ENCODE measurements at regions not wholly inside any gene's neighbourhood (a gene's known extent, or its start where the extent isn't known, plus 50 kb on each side); places are given as distances from the start of the nearest gene placed in this dataset.

DNA sequence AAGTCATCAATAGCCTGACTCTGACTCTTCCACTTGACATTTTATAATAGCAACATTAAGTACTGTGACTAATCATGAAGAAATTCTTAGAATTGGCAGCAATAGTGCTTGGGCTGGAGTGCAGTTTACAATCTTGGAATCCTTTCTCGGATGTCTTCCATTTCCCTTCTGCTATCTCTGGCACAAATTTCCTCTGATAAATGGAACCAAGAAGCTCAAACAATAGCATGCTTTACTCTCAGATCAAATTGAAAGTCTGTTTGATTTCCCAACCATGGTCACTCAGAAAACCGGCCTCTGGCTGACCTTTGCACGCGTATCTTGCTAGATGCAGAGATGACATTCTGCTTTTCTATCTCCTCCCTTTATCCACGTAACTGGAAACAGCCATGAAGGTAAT lies 99.0 kb upstream of the SPANXC start:
- ChIA-PET POLR2A (ENCODE audit: partially characterized antibody) (no interaction called here), CTCF (ENCODE audit: partially characterized antibody) (no interaction called here)
- H2BK5ac ChIP-seq (ENCODE audit: low read depth, low read length): no peak overlapping the region
- H2BK12ac ChIP-seq (ENCODE audit: low read depth, low read length): no peak overlapping the region
- TF ChIP-seq NRF1 (IDR thresholded peaks at IDR 0.05; ENCODE audit: low read depth, low read length): no peak
- TF ChIP-seq RNF2 (IDR thresholded peaks at IDR 0.05; ENCODE audit: borderline replicate concordance, low read depth, low read length, missing control alignments, poor library complexity, severe bottlenecking): no peak
- no peak for TF ChIP-seq EGR1 (IDR thresholded peaks at IDR 0.05; ENCODE audit: borderline replicate concordance, low read depth, low read length)
- no peak for TF ChIP-seq MAFK (IDR thresholded peaks at IDR 0.05; ENCODE audit: low read depth, low read length)
- no peak for TF ChIP-seq JUND (IDR thresholded peaks at IDR 0.05; ENCODE audit: low read length)
- TF ChIP-seq RXRA (IDR thresholded peaks at IDR 0.05; ENCODE audit: insufficient read depth, low read depth, low read length): no peak
- no peak for TF ChIP-seq ZNF274 (IDR thresholded peaks at IDR 0.05; ENCODE audit: borderline replicate concordance, extremely low read depth, low read length)
- no peak for TF ChIP-seq JUN (IDR thresholded peaks at IDR 0.05; ENCODE audit: low read depth, low read length)
- TF ChIP-seq SP2 (IDR thresholded peaks at IDR 0.05; ENCODE audit: low read length): no peak
- TF ChIP-seq SIRT6 (IDR thresholded peaks at IDR 0.05; ENCODE audit: low read length): no peak
- TF ChIP-seq EZH2 (IDR thresholded peaks at IDR 0.05; ENCODE audit: low read depth, low read length, severe bottlenecking): no peak
- TF ChIP-seq KDM1A (IDR thresholded peaks at IDR 0.05; ENCODE audit: borderline replicate concordance, low read length): no peak
- H3K23ac ChIP-seq (ENCODE audit: insufficient read length): no peak overlapping the region
- H3K79me1 ChIP-seq (ENCODE audit: low read depth, low read length): no peaks in the 10 kb centered on the region
- FAIRE-seq: no peak
- H3K14ac ChIP-seq (ENCODE audit: insufficient read length): no peak overlapping the region
- no peaks in the 10 kb centered on the region for H3K36me3 ChIP-seq (ENCODE audit: control insufficient read depth in 2 of 4, insufficient read depth in 4 of 4, low read length in 3 of 4)
- WGBS, 2 experiments (ENCODE audit: extremely low coverage in 1 of 2, insufficient coverage in 1 of 2, insufficient read length in 1 of 2, insufficient replicate concordance in 2 of 2, low coverage in 1 of 2, low lambda C conversion rate in 2 of 2, missing lambda C conversion rate in 1 of 2): 92% methylated on average over 5 of the region's 5 CpGs; no CpG with 5 or more reads in 1 of the 2 experiments
- no peak overlapping the region for H3K4ac ChIP-seq (replicated peaks; ENCODE audit: insufficient read length, low read depth, low read length)
- H4K5ac ChIP-seq (ENCODE audit: insufficient read length, low read depth, low read length): no peak overlapping the region
- no peaks in the 10 kb centered on the region for H3K79me2 ChIP-seq (ENCODE audit: control insufficient read depth in 1 of 2, insufficient read depth in 2 of 2, low read length in 2 of 2)
- no peak overlapping the region for H3K9ac ChIP-seq (replicated peaks in 1 of 4; ENCODE audit: extremely low read depth in 1 of 4, low read depth in 3 of 4, low read length in 3 of 4)
- no peaks in the 10 kb centered on the region for H3K4me1 ChIP-seq (replicated peaks in 1 of 4; ENCODE audit: control insufficient read depth in 3 of 4, insufficient read depth in 4 of 4, low read length in 3 of 4)
- no peak overlapping the region for H2AFZ ChIP-seq (ENCODE audit: low read length)
- no peak overlapping the region for H2AK5ac ChIP-seq (ENCODE audit: low read depth, low read length)
- no peaks in the 10 kb centered on the region for H3K27me3 ChIP-seq (replicated peaks in 1 of 4; ENCODE audit: control insufficient read depth in 3 of 4, extremely low read depth in 1 of 4, insufficient read depth in 3 of 4, low read length in 3 of 4)
- no peak overlapping the region for H4K8ac ChIP-seq (ENCODE audit: extremely low read depth, insufficient read depth, low read length)
- H2BK15ac ChIP-seq (ENCODE audit: low read length): no peak overlapping the region
- no peak overlapping the region for H2BK20ac ChIP-seq (ENCODE audit: low read length)
- H3K4me2 ChIP-seq (ENCODE audit: insufficient read depth in 1 of 2, low read depth in 2 of 2, low read length in 2 of 2): no peak overlapping the region
- H3K27ac ChIP-seq (ENCODE audit: low read depth, low read length): no peak overlapping the region
- no peaks in the 10 kb centered on the region for H4K20me1 ChIP-seq (replicated peaks in 1 of 2; ENCODE audit: control insufficient read depth in 1 of 2, insufficient read depth in 2 of 2, low read length in 2 of 2)
- H3K9me3 ChIP-seq (ENCODE audit: insufficient read depth in 2 of 2, low read depth in 1 of 2, low read length in 1 of 2): no peaks in the 10 kb centered on the region
- H2BK120ac ChIP-seq (replicated peaks; ENCODE audit: low read depth, low read length): no peak overlapping the region
- H3K56ac ChIP-seq (replicated peaks; ENCODE audit: insufficient read length, low read depth, low read length): no peak overlapping the region
- H3K23me2 ChIP-seq (ENCODE audit: low read depth, low read length): no peaks in the 10 kb centered on the region
- no peak overlapping the region for H3K18ac ChIP-seq (ENCODE audit: extremely low read depth, low read length)
- DNase-seq (ENCODE audit: low read depth in 1 of 2, low spot score in 2 of 2): no peak
- H3K4me3 ChIP-seq (ENCODE audit: extremely low read depth in 1 of 4, insufficient read depth in 2 of 4, low read depth in 3 of 4, low read length in 4 of 4): no peak overlapping the region
- H4K91ac ChIP-seq (replicated peaks; ENCODE audit: insufficient read length, low read length): no peak overlapping the region

Data from H1 (cell line).